GM23248 (cell line): ENCODE measurements at regions not wholly inside any gene's neighbourhood (a gene's known extent, or its start where the extent isn't known, plus 50 kb on each side); places are given as distances from the start of the nearest gene placed in this dataset.

ENCODE experiments used
- EZH2 ChIP-seq: fragments of 200-600 bp; sonication (generic); IDR thresholded peaks from 2 replicates; pipeline ENCODE4 v1.6.1; 2018; ENCODE audit warnings: antibody characterized with exemption, mild to moderate bottlenecking; ENCODE audit not compliant: insufficient read depth, poor library complexity, severe bottlenecking
- EZH2phosphoT487 ChIP-seq: fragments of 200-600 bp; sonication (generic); IDR thresholded peaks from 2 replicates; pipeline ENCODE4 v1.6.1; 2018; ENCODE audit warnings: antibody characterized with exemption, moderate library complexity, mild to moderate bottlenecking, low read depth; ENCODE audit not compliant: insufficient read depth

DNA sequence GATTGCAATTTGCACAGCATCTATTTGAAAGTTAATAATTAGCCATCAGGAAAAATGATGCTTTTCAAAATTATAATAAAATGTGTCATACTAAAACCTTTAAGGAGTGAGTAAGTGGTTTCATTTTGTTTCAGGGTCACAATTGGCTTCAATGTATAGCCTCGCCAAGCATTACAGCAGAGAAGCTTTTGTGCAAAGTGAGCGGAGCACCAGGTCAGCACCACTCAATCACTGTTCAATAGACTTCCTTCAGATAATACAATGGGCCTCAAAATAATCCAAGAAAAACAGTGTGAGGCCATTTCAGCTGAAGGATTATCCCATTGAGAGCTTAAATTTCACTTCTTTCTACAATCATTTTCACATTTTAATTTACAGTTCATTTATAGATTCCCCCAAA, 409.2 kb upstream of the SLIT2 start:
- no peak for TF ChIP-seq EZH2phosphoT487
- no peak for TF ChIP-seq EZH2
